EL (cell line): ENCODE measurements at regions not wholly inside any gene's neighbourhood (a gene's known extent, or its start where the extent isn't known, plus 50 kb on each side); places are given as distances from the start of the nearest gene placed in this dataset.
"Not testable (repeated sequence)": the region's sequence is repeated elsewhere in the genome, so short reads cannot be mapped to it uniquely, and the experiment has no call there.

Experiments used
- DNase-seq: peaks from one replicate; pipeline ENCODE4 v3.0.0-alpha.2; 2016

GRCh38 chr12:13552830-13553229 is 356.3 kb downstream of the EMP1 start:
- DNase-seq, result no peak

- DNase-seq, result no peak
Observed at GRCh38 chr12:13547283-13547682, 350.8 kb downstream of the EMP1 start.

DNA sequence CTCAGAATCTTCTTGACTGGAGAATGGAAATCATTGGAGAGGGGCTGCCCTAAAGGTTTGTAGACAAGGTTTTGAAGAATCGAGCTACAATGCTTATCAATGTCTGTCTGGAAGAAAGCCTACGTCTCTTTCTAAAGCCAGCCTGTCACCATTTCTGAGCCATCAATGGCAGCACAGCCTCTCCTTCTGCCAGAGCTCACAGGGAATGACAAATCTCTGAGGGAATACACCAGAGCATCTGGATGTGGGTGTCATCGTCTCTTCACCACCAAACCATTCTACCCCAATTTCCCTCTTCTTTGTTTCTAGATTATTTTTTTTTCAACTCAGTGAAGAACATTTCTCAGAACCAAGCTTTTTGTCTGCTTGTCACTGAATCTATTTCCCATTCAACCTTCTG is 349.7 kb downstream of the EMP1 start:
- no peak for DNase-seq

GRCh38 chr12:13539051-13539450 is 342.5 kb downstream of the EMP1 start:
- DNase-seq, result no peak

GRCh38 chr12:13538136-13538535 is 341.6 kb downstream of the EMP1 start:
- no peak for DNase-seq

DNA sequence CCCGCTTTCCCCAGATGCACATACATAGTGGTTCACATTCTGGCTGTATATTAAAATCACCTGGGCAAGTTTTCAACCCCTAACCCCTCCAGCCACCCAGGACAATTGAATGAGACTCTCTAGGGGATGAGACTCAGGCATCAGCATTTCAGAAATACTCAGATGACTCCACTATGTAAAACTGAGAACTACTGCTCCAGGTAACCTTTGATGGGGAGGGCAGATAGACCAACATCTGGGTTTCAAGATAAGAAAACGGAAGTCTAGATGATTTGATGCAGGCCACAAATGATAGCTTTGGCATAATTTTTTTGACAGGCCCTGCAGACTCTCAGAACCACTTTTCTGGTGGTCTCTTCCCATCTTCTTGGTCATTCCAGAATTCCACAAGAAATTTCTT is 341.1 kb downstream of the EMP1 start:
- DNase-seq, result no peak

DNA sequence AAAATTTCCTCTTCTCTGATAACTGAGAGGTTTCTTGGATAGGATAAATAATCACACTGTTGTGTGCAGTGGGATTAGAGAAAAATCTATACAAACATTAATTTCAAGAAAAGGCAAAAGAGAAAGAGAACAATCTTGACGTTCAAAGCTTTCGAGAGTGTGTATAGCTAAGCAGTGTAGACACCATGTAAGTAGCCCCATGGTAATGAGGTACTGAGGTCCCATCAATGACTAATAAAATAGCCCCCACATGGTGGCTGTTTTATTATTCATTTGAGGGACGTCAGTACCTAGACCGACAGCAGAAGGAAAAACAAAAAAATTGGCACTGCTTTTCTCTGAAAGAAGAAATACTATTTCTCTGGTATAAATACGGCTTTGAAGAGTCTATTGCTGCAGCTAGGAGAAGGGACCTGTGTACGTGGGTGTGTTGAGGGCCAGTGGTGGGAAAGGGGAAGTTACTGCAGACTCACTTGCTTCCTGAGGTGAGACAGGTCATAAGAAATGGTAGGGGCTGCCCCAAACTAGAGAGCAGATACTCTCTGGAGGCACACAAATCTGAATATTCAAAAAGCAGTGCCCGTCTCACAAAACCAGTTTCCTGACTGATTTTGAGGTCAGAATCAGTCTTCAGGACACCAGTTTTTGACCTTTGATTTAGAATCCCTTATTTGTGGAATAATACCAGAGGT is 339.8 kb downstream of the EMP1 start:
- DNase-seq, result no peak

- peak; percentile 57 for DNase-seq
Observed at GRCh38 chr12:13534645-13535398, 338.3 kb downstream of the EMP1 start.

- no peak for DNase-seq
Observed at GRCh38 chr12:13534242-13534641, 337.7 kb downstream of the EMP1 start.

- no peak for DNase-seq
Observed at GRCh38 chr12:13530966-13531365, 334.4 kb downstream of the EMP1 start.

GRCh38 chr12:13526185-13526921 is 329.8 kb downstream of the EMP1 start:
- peak; percentile 40 for DNase-seq

- DNase-seq, result no peak
Observed at GRCh38 chr12:13523536-13524307, 327.2 kb downstream of the EMP1 start.

GRCh38 chr12:13518034-13518433 is 321.5 kb downstream of the EMP1 start:
- not testable (repeated sequence) for DNase-seq

- DNase-seq, result no peak
Observed at GRCh38 chr12:13509740-13510139, 313.2 kb downstream of the EMP1 start.

GRCh38 chr12:13505636-13506035 is 309.1 kb downstream of the EMP1 start:
- no peak for DNase-seq

GRCh38 chr12:13505224-13505623 is 308.7 kb downstream of the EMP1 start:
- no peak for DNase-seq

GRCh38 chr12:13504736-13505135 is 308.2 kb downstream of the EMP1 start:
- no peak for DNase-seq

DNA sequence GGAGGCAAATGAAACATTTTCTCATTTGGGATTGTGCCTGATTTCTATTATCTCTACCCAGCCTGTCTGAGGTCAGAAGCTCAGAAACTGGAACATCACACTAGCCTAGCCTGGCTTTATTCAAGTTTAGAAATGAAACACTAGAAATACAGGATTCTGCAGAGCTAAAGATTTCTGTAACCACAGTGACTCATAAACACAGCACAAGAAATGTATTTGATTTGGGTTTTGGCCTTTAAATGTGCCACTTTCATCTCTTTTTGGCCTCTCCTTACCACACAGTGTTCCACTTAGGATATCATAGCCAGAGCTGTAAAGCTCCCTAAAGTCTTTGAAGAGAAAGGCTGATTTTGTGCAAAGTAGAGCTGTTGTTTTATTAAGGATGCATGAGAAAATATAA is 307.5 kb downstream of the EMP1 start:
- no peak for DNase-seq

DNA sequence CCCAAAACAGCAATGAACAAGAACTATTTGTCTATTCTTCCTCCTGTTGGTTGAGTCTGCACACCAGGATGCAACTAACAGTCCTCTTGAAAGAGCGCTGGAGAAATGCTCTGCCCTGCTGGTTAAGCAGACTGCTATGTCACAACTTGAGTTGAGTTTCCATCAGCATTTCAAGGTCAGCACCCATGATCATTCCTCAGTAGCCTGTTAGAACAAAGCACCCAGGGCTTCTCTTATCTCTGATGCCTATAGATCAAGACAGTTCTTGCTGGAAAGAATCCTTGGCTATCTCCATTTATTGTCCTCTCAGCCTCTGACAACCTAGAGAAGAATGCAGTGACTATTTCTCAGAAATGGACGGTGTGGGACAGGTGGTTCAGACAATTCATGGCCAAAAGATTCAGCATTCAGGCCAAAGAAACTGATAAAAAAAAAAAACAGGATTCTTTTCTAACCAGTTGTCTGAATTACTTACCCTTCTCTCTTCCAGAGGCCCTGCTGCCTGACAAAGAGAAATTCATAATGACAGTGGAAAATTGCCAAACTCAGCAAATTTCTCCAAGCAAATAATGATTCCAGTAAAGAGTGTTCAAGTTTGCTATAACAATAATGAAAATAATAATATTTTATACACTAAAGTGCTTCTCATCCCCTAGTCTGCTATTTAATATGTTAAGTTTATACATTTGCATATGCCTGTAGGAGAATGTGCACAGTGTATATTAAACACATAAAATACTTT is 306.7 kb downstream of the EMP1 start:
- DNase-seq, result no peak

DNA sequence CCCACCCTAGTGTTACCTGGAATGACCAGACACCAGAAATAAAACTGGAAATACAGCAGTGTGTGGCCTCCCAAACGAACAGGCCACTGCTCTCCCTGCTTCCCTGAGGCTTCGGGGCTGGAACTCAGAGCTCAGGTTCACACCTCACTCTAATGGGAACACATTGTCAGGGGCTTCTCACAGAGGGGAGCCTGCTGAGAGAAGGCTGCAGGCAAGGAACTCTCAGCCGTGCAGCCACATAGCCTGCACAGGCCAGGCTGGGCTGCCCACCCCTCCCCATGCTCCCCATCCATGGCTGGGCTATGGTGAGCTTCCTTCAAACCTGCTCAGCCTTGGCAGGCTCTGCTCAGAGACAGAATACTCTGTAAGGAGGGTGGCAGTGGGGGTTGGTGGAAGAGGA is 302.5 kb downstream of the EMP1 start:
- no peak for DNase-seq

GRCh38 chr12:13496111-13496510 is 299.6 kb downstream of the EMP1 start:
- no peak for DNase-seq

GRCh38 chr12:13489246-13489645 is 292.7 kb downstream of the EMP1 start:
- no peak for DNase-seq
